ENCODE measurements at regions not wholly inside any gene's neighbourhood (a gene's known extent, or its start where the extent isn't known, plus 50 kb on each side); places are given as distances from the start of the nearest gene placed in this dataset.

GRCh38 chr16:31709181-31709580 lies 164.4 kb upstream of the ZNF267 start:
- H3K4me3 ChIP-seq (ENCODE audit: low read depth, low read length): no peak overlapping the region
- TF ChIP-seq CTCF (conservative IDR thresholded peaks at IDR 0.05; ENCODE audit: low read depth, low read length): no peak
- no peak for DNase-seq (ENCODE audit: low read depth)

GRCh38 chr16:31710134-31710533 lies 163.5 kb upstream of the ZNF267 start:
- no peak for DNase-seq (ENCODE audit: low read depth)
- no peak overlapping the region for H3K4me3 ChIP-seq (ENCODE audit: low read depth, low read length)
- no peak for TF ChIP-seq CTCF (conservative IDR thresholded peaks at IDR 0.05; ENCODE audit: low read depth, low read length)

GRCh38 chr16:31710880-31711279 lies 162.7 kb upstream of the ZNF267 start:
- no peak for TF ChIP-seq CTCF (conservative IDR thresholded peaks at IDR 0.05; ENCODE audit: low read depth, low read length)
- no peak overlapping the region for H3K4me3 ChIP-seq (ENCODE audit: low read depth, low read length)
- no peak for DNase-seq (ENCODE audit: low read depth)

- peak; percentile 12 for TF ChIP-seq CTCF (conservative IDR thresholded peaks at IDR 0.05; ENCODE audit: low read depth, low read length)
- no peak for DNase-seq (ENCODE audit: low read depth)
- H3K4me3 ChIP-seq (ENCODE audit: low read depth, low read length): no peak overlapping the region
These were observed 162.2 kb upstream of the ZNF267 start for GRCh38 chr16:31711344-31711845.

- H3K4me3 ChIP-seq (ENCODE audit: low read depth, low read length): no peak overlapping the region
- no peak for DNase-seq (ENCODE audit: low read depth)
- no peak for TF ChIP-seq CTCF (conservative IDR thresholded peaks at IDR 0.05; ENCODE audit: low read depth, low read length)
These were observed 161.5 kb upstream of the ZNF267 start for GRCh38 chr16:31712064-31712540.

- peak overlapping the region; percentile 87 for H3K4me3 ChIP-seq (ENCODE audit: low read depth, low read length)
- DNase-seq (ENCODE audit: low read depth): peak; percentile 50
- TF ChIP-seq CTCF (conservative IDR thresholded peaks at IDR 0.05; ENCODE audit: low read depth, low read length): peak; percentile 3
These were observed 160.3 kb upstream of the ZNF267 start for GRCh38 chr16:31713071-31713944.
